GM12875 (cell line): ENCODE measurements at regions not wholly inside any gene's neighbourhood (a gene's known extent, or its start where the extent isn't known, plus 50 kb on each side); places are given as distances from the start of the nearest gene placed in this dataset.
A peak's percentile ranks its signal among the peaks of the same experiment; 100 is the strongest.
"Not testable (repeated sequence)": the region's sequence is repeated elsewhere in the genome, so short reads cannot be mapped to it uniquely, and the experiment has no call there.

Experiments
- H3K4me3 ChIP-seq: one replicate; pipeline ENCODE4 v1.5.1; 2011; ENCODE audit warnings: low read depth, low read length, control low read depth
- CTCF ChIP-seq: IDR thresholded peaks from 2 replicates; pipeline ENCODE4 v1.5.1; 2011; ENCODE audit warnings: low read depth, mild to moderate bottlenecking, control low read depth, inconsistent platforms, low read length, moderate library complexity, borderline replicate concordance; ENCODE audit not compliant: insufficient read depth

GRCh38 chr9:7570107-7570720 lies 229.4 kb downstream of the DMAC1 start:
- TF ChIP-seq CTCF = peak; percentile 76
- no peak overlapping the region for H3K4me3 ChIP-seq

- H3K4me3 ChIP-seq = no peak overlapping the region
- no peak for TF ChIP-seq CTCF
Measured at GRCh38 chr9:7567687-7568086, 231.9 kb downstream of the DMAC1 start.

GRCh38 chr9:7561527-7562080 lies 238.0 kb downstream of the DMAC1 start:
- H3K4me3 ChIP-seq = no peak overlapping the region
- no peak for TF ChIP-seq CTCF

GRCh38 chr9:7560669-7561305 lies 238.8 kb downstream of the DMAC1 start:
- TF ChIP-seq CTCF = no peak
- H3K4me3 ChIP-seq = no peak overlapping the region

GRCh38 chr9:7554699-7555098 lies 244.9 kb downstream of the DMAC1 start:
- no peak for TF ChIP-seq CTCF
- no peak overlapping the region for H3K4me3 ChIP-seq

GRCh38 chr9:7552706-7553105 lies 246.9 kb downstream of the DMAC1 start:
- H3K4me3 ChIP-seq = not testable (repeated sequence)

GRCh38 chr9:7549249-7549648 lies 250.3 kb downstream of the DMAC1 start:
- no peak for TF ChIP-seq CTCF
- H3K4me3 ChIP-seq = no peak overlapping the region

GRCh38 chr9:7546261-7546660 lies 253.3 kb downstream of the DMAC1 start:
- H3K4me3 ChIP-seq = no peak overlapping the region
- TF ChIP-seq CTCF = no peak
